ENCODE measurements at regions not wholly inside any gene's neighbourhood (a gene's known extent, or its start where the extent isn't known, plus 50 kb on each side); places are given as distances from the start of the nearest gene placed in this dataset.
A peak's percentile ranks its signal among the peaks of the same experiment; 100 is the strongest.

DNA sequence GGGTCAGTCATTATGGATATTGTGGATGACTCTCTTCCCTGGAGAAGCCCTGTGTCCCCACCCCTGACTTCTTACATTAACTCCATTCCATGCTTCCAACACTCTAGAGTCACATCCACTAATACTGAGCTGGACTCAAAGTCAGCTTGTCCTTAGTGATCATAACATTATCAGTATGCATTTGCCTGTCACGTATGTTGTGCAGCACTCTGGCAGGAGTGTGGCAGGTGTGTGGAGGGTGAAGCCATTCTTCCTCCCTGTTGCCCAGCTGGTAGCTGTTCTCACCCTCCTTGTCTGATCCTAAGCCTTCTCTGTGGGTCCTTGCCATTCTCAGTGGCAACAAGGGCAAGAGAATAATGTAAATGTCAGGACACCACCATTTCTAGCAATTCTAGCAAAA is 334.1 kb upstream of the RAB6C start:
- Histone ChIP-seq H3K9ac (ENCODE audit: low read length) (no peak overlapping the region), H4K20me1 (ENCODE audit: insufficient read depth, low read depth, low read length) (no peaks in the 10 kb centered on the region), H2AFZ (ENCODE audit: low read length) (no peak overlapping the region), H3K79me2 (ENCODE audit: low read length) (no peaks in the 10 kb centered on the region), H3K27me3 (ENCODE audit: low read length) (no peaks in the 10 kb centered on the region), H3K4me2 (ENCODE audit: low read depth, low read length, poor library complexity, severe bottlenecking) (no peak overlapping the region), H3K27ac (ENCODE audit: low read length) (no peak overlapping the region), H3K4me1 (ENCODE audit: low read length) (no peaks in the 10 kb centered on the region), H3K36me3 (ENCODE audit: insufficient read depth, low read length) (no peaks in the 10 kb centered on the region), H3K9me2 (replicated peaks; ENCODE audit: insufficient read depth, low read length) (no peaks in the 10 kb centered on the region), H3K4me3 (ENCODE audit: low read length) (no peak overlapping the region), H3K9me3 (ENCODE audit: low read length) (no peaks in the 10 kb centered on the region)
- DNase-seq, result no peak

DNA sequence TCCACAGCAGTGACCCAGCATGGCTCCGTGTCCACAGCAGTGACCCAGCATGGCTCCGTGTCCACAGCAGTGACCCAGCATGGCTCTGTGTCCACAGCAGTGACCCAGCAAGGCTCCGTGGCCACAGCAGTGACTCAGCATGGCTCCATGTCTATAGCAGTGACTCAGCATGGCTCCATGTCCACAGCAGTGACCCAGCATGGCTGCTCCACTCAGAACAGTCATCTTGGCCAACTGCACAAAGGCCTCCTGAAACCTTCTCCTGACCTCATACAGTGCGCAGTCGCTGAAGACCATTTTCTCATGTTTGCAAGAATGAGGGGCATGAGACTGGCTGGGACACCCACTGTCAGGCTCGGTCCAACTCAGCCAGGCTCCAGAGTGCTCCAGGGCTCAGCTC is 333.4 kb upstream of the RAB6C start:
- no peak for DNase-seq
- Histone ChIP-seq H4K20me1 (ENCODE audit: insufficient read depth, low read depth, low read length) (no peaks in the 10 kb centered on the region), H3K9ac (ENCODE audit: low read length) (no peak overlapping the region), H3K9me2 (replicated peaks; ENCODE audit: insufficient read depth, low read length) (no peaks in the 10 kb centered on the region), H3K9me3 (ENCODE audit: low read length) (no peaks in the 10 kb centered on the region), H3K79me2 (ENCODE audit: low read length) (no peaks in the 10 kb centered on the region), H3K4me1 (ENCODE audit: low read length) (no peaks in the 10 kb centered on the region), H3K27ac (ENCODE audit: low read length) (no peak overlapping the region), H3K4me2 (ENCODE audit: low read depth, low read length, poor library complexity, severe bottlenecking) (no peak overlapping the region), H3K4me3 (ENCODE audit: low read length) (no peak overlapping the region), H3K27me3 (ENCODE audit: low read length) (no peaks in the 10 kb centered on the region), H2AFZ (ENCODE audit: low read length) (no peak overlapping the region), H3K36me3 (ENCODE audit: insufficient read depth, low read length) (no peaks in the 10 kb centered on the region)

DNA sequence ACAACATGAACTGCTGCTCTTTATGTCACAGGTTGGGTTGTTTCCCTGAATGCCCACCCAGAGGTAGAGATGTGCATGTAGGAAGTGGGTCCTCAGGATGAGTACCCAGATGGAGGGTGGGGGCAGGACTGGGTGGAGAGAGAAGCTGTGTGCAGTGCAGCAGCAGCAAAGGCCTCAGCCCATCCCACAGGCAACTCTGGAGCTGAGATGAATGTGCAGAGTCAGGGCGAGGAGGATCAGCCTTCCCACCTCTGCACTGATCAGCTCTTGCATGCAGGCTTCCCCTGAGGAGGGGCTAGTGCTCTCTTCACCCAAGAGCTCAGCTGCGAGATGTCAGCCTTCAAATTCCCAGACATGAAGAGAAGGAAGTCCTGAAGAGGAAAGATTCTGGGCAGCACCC is 326.2 kb upstream of the RAB6C start:
- Histone ChIP-seq H3K36me3 (ENCODE audit: insufficient read depth, low read length) (no peaks in the 10 kb centered on the region), H3K79me2 (ENCODE audit: low read length) (no peaks in the 10 kb centered on the region), H3K4me1 (ENCODE audit: low read length) (no peaks in the 10 kb centered on the region), H3K4me2 (ENCODE audit: low read depth, low read length, poor library complexity, severe bottlenecking) (no peak overlapping the region), H3K9ac (ENCODE audit: low read length) (no peak overlapping the region), H2AFZ (ENCODE audit: low read length) (no peak overlapping the region), H3K27ac (ENCODE audit: low read length) (no peak overlapping the region), H3K4me3 (ENCODE audit: low read length) (no peak overlapping the region), H3K9me2 (replicated peaks; ENCODE audit: insufficient read depth, low read length) (no peaks in the 10 kb centered on the region), H3K27me3 (ENCODE audit: low read length) (no peaks in the 10 kb centered on the region), H3K9me3 (ENCODE audit: low read length) (no peaks in the 10 kb centered on the region), H4K20me1 (ENCODE audit: insufficient read depth, low read depth, low read length) (no peaks in the 10 kb centered on the region)
- no peak for DNase-seq

DNA sequence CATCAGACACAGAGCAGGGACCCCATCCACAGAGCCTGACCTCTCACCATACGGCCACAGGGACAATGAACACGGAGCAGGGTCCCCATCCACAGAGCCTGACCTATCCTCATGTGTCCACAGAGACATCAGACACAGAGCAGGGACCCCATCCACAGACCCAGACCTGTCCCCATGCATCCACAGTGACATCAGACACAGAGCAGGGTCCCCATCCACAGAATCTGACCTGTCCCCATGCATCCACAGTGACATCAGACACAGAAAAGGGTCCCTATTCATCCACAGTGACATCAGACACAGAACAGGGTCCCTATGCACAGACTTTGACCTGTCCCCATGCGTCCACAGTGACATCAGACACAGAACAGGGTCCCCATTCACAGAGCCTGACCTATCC is 325.1 kb upstream of the RAB6C start:
- no peaks in the 10 kb centered on the region for H3K27me3 ChIP-seq (ENCODE audit: low read length)
- no peaks in the 10 kb centered on the region for H3K9me3 ChIP-seq (ENCODE audit: low read length)
- DNase-seq, result no peak
- H3K79me2 ChIP-seq (ENCODE audit: low read length), result no peaks in the 10 kb centered on the region
- no peak overlapping the region for H3K9ac ChIP-seq (ENCODE audit: low read length)
- H3K4me1 ChIP-seq (ENCODE audit: low read length), result no peaks in the 10 kb centered on the region
- no peaks in the 10 kb centered on the region for H3K36me3 ChIP-seq (ENCODE audit: insufficient read depth, low read length)
- no peak overlapping the region for H3K4me3 ChIP-seq (ENCODE audit: low read length)
- H2AFZ ChIP-seq (ENCODE audit: low read length), result no peak overlapping the region
- H3K9me2 ChIP-seq (replicated peaks; ENCODE audit: insufficient read depth, low read length), result no peaks in the 10 kb centered on the region
- H3K27ac ChIP-seq (ENCODE audit: low read length), result no peak overlapping the region
- H3K4me2 ChIP-seq (ENCODE audit: low read depth, low read length, poor library complexity, severe bottlenecking), result no peak overlapping the region
- no peaks in the 10 kb centered on the region for H4K20me1 ChIP-seq (ENCODE audit: insufficient read depth, low read depth, low read length)

DNA sequence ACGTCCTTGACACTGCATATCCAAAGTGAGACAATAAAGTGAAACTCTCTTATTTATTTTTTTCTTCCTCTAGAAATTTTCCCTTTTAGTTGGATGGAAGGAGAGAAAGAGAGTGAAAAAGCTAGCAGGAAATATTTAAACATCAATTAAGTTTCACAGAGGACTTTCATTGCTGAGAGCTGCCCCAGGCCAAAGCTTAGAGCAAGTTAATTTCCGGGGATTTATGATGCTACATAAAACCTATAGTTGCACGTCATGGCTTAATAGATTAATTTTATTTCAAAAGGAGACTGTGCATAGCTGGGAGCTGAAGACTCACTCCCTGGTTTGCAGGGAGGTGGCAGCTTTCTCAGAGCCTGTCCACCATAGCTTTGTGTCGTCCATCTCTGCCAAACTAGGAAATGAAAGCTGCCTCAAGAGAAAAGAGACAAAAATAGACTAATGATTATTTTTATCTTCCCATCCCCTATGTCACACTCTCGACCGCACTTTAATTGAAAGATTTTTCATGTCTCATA is 323.3 kb upstream of the RAB6C start:
- DNase-seq, result no peak
- H3K27ac ChIP-seq (ENCODE audit: low read length), result no peak overlapping the region
- no peaks in the 10 kb centered on the region for H3K79me2 ChIP-seq (ENCODE audit: low read length)
- no peak overlapping the region for H3K4me2 ChIP-seq (ENCODE audit: low read depth, low read length, poor library complexity, severe bottlenecking)
- H4K20me1 ChIP-seq (ENCODE audit: insufficient read depth, low read depth, low read length), result no peaks in the 10 kb centered on the region
- H2AFZ ChIP-seq (ENCODE audit: low read length), result no peak overlapping the region
- no peak overlapping the region for H3K4me3 ChIP-seq (ENCODE audit: low read length)
- no peaks in the 10 kb centered on the region for H3K9me2 ChIP-seq (replicated peaks; ENCODE audit: insufficient read depth, low read length)
- no peaks in the 10 kb centered on the region for H3K36me3 ChIP-seq (ENCODE audit: insufficient read depth, low read length)
- no peaks in the 10 kb centered on the region for H3K4me1 ChIP-seq (ENCODE audit: low read length)
- no peaks in the 10 kb centered on the region for H3K9me3 ChIP-seq (ENCODE audit: low read length)
- H3K27me3 ChIP-seq (ENCODE audit: low read length), result no peaks in the 10 kb centered on the region
- no peak overlapping the region for H3K9ac ChIP-seq (ENCODE audit: low read length)

DNA sequence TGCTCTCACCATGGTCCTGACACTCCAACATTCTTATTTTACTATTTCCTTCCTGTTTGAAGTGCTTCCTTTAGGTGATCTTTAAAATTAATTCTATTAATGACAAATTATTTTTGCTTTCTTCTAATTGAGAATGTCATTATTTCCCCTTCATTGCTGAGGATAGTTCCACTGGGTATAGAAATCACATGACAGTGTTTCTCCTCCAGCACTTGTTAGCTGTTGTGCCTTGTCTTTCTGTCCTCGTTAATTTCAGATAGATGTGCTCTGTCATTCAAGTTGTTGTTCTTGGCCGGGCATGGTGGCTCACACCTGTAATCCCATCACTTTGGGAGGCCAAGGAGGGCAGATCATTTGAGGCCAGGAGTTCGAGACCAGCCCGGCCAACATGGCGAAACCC is 321.0 kb upstream of the RAB6C start:
- Histone ChIP-seq H3K9me2 (replicated peaks; ENCODE audit: insufficient read depth, low read length) (no peaks in the 10 kb centered on the region), H3K4me1 (ENCODE audit: low read length) (no peaks in the 10 kb centered on the region), H3K27me3 (ENCODE audit: low read length) (no peaks in the 10 kb centered on the region), H3K4me3 (ENCODE audit: low read length) (no peak overlapping the region), H2AFZ (ENCODE audit: low read length) (no peak overlapping the region), H4K20me1 (ENCODE audit: insufficient read depth, low read depth, low read length) (no peaks in the 10 kb centered on the region), H3K4me2 (ENCODE audit: low read depth, low read length, poor library complexity, severe bottlenecking) (no peak overlapping the region), H3K79me2 (ENCODE audit: low read length) (no peaks in the 10 kb centered on the region), H3K27ac (ENCODE audit: low read length) (no peak overlapping the region), H3K9ac (ENCODE audit: low read length) (no peak overlapping the region), H3K9me3 (ENCODE audit: low read length) (no peaks in the 10 kb centered on the region), H3K36me3 (ENCODE audit: insufficient read depth, low read length) (no peaks in the 10 kb centered on the region)
- DNase-seq, result no peak

DNA sequence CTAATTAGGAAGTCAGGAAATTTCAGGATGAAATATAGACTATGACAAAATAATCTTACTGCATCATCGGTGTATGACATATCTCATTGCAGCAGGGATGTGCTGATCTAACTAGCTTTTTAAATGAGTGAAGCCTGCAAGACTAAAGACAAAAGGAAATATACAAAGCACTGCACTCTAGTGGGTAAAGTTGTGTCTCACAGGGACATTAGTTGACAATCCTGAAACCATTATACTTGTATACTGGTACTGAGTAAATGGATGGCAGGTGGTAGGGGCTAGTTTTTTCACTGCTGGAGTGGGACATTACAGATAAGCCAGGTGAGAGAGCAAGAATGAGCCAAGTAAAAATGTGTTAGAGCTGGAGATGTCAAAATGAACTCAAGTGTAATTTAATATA is 317.5 kb upstream of the RAB6C start:
- Histone ChIP-seq H2AFZ (ENCODE audit: low read length) (no peak overlapping the region), H3K9me3 (ENCODE audit: low read length) (no peaks in the 10 kb centered on the region), H3K9me2 (replicated peaks; ENCODE audit: insufficient read depth, low read length) (no peaks in the 10 kb centered on the region), H3K36me3 (ENCODE audit: insufficient read depth, low read length) (no peaks in the 10 kb centered on the region), H3K4me1 (ENCODE audit: low read length) (no peaks in the 10 kb centered on the region), H3K27me3 (ENCODE audit: low read length) (no peaks in the 10 kb centered on the region), H3K27ac (ENCODE audit: low read length) (no peak overlapping the region), H3K4me3 (ENCODE audit: low read length) (no peak overlapping the region), H3K9ac (ENCODE audit: low read length) (no peak overlapping the region), H3K4me2 (ENCODE audit: low read depth, low read length, poor library complexity, severe bottlenecking) (no peak overlapping the region), H3K79me2 (ENCODE audit: low read length) (no peaks in the 10 kb centered on the region), H4K20me1 (ENCODE audit: insufficient read depth, low read depth, low read length) (no peaks in the 10 kb centered on the region)
- DNase-seq, result peak; percentile 45

DNA sequence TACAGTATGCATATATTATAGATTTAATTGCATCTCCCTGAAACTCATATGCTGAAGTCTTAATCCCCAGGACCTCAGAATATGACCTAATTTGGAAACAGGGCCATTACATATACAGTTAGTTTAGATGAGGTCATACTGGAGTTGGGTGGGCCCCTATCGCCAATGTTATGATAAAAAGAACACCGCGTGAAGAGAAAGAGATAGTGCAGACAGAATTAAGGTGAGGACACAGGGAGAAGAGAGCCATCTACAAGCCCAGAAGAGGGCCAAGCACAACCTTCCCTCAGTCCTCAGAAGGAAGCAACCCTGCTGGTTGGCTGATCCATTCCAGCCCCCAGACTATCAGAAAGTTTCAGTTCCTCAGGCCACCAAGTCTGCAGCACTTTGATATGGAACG is 311.9 kb upstream of the RAB6C start:
- no peak overlapping the region for H2AFZ ChIP-seq (ENCODE audit: low read length)
- no peak for DNase-seq
- H3K4me2 ChIP-seq (ENCODE audit: low read depth, low read length, poor library complexity, severe bottlenecking), result no peak overlapping the region
- no peaks in the 10 kb centered on the region for H3K4me1 ChIP-seq (ENCODE audit: low read length)
- H3K4me3 ChIP-seq (ENCODE audit: low read length), result no peak overlapping the region
- H3K9me3 ChIP-seq (ENCODE audit: low read length), result no peaks in the 10 kb centered on the region
- H3K36me3 ChIP-seq (ENCODE audit: insufficient read depth, low read length), result no peaks in the 10 kb centered on the region
- no peak overlapping the region for H3K9ac ChIP-seq (ENCODE audit: low read length)
- H3K79me2 ChIP-seq (ENCODE audit: low read length), result no peaks in the 10 kb centered on the region
- H3K9me2 ChIP-seq (replicated peaks; ENCODE audit: insufficient read depth, low read length), result no peaks in the 10 kb centered on the region
- no peaks in the 10 kb centered on the region for H3K27me3 ChIP-seq (ENCODE audit: low read length)
- H3K27ac ChIP-seq (ENCODE audit: low read length), result no peak overlapping the region
- no peaks in the 10 kb centered on the region for H4K20me1 ChIP-seq (ENCODE audit: insufficient read depth, low read depth, low read length)

DNA sequence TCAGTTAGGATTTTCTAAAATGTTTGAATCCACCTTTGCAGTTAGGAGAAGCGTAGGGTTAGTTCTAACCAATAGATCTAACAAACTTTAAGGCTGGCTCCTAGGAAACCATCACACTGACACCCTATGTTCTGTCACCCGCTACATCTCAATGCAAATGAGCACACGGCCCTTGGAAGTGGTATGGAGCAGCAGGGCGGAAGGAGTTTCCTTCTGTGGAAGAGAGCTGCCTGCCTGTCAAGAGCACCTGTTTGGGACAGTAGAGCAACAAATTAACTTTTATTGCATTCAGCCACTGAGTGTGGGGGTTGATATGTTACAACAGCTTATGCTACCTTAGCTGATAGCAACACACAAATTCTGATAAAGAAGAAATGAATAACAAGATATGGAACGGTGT is 306.9 kb upstream of the RAB6C start:
- Histone ChIP-seq H3K9me3 (ENCODE audit: low read length) (no peaks in the 10 kb centered on the region), H3K27ac (ENCODE audit: low read length) (no peak overlapping the region), H2AFZ (ENCODE audit: low read length) (no peak overlapping the region), H3K4me1 (ENCODE audit: low read length) (peaks cover 17% of the 10 kb centered on the region), H3K9me2 (replicated peaks; ENCODE audit: insufficient read depth, low read length) (no peaks in the 10 kb centered on the region), H3K79me2 (ENCODE audit: low read length) (no peaks in the 10 kb centered on the region), H3K4me3 (ENCODE audit: low read length) (no peak overlapping the region), H4K20me1 (ENCODE audit: insufficient read depth, low read depth, low read length) (no peaks in the 10 kb centered on the region), H3K27me3 (ENCODE audit: low read length) (no peaks in the 10 kb centered on the region), H3K36me3 (ENCODE audit: insufficient read depth, low read length) (no peaks in the 10 kb centered on the region), H3K4me2 (ENCODE audit: low read depth, low read length, poor library complexity, severe bottlenecking) (no peak overlapping the region), H3K9ac (ENCODE audit: low read length) (no peak overlapping the region)
- no peak for DNase-seq
